ENCODE measurements at regions not wholly inside any gene's neighbourhood (a gene's known extent, or its start where the extent isn't known, plus 50 kb on each side); places are given as distances from the start of the nearest gene placed in this dataset.

- TF ChIP-seq, protein P1, sequence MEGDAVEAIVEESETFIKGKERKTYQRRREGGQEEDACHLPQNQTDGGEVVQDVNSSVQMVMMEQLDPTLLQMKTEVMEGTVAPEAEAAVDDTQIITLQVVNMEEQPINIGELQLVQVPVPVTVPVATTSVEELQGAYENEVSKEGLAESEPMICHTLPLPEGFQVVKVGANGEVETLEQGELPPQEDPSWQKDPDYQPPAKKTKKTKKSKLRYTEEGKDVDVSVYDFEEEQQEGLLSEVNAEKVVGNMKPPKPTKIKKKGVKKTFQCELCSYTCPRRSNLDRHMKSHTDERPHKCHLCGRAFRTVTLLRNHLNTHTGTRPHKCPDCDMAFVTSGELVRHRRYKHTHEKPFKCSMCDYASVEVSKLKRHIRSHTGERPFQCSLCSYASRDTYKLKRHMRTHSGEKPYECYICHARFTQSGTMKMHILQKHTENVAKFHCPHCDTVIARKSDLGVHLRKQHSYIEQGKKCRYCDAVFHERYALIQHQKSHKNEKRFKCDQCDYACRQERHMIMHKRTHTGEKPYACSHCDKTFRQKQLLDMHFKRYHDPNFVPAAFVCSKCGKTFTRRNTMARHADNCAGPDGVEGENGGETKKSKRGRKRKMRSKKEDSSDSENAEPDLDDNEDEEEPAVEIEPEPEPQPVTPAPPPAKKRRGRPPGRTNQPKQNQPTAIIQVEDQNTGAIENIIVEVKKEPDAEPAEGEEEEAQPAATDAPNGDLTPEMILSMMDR (IDR thresholded peaks at IDR 0.05), result no peak
- intact Hi-C loops (cut with DNase I, micrococcal nuclease), result no loop called here
- Histone ChIP-seq H3K4me1 (ENCODE audit: low read depth) (no peaks in the 10 kb centered on the region), H3K9me3 (no peaks in the 10 kb centered on the region), H3K4me3 (no peak overlapping the region), H3K36me3 (ENCODE audit: low read depth) (no peaks in the 10 kb centered on the region)
- DNase-seq (no peak), ATAC-seq (peak; percentile 32)
Observed at GRCh38 chr10:131698232-131698631, 202.6 kb upstream of the PPP2R2D start.

GRCh38 chr10:131698986-131699385, 201.8 kb upstream of the PPP2R2D start:
- Histone ChIP-seq H3K4me3 (no peak overlapping the region), H3K36me3 (ENCODE audit: low read depth) (no peaks in the 10 kb centered on the region), H3K9me3 (no peaks in the 10 kb centered on the region), H3K4me1 (ENCODE audit: low read depth) (no peaks in the 10 kb centered on the region)
- DNase-seq (no peak), ATAC-seq (no peak)
- intact Hi-C loops (cut with DNase I, micrococcal nuclease), result no loop called here
- TF ChIP-seq, protein P1 (IDR thresholded peaks at IDR 0.05), result no peak

GRCh38 chr10:131700032-131700431, 200.8 kb upstream of the PPP2R2D start:
- Histone ChIP-seq H3K4me1 (ENCODE audit: low read depth) (no peaks in the 10 kb centered on the region), H3K9me3 (no peaks in the 10 kb centered on the region), H3K36me3 (ENCODE audit: low read depth) (no peaks in the 10 kb centered on the region), H3K4me3 (no peak overlapping the region)
- ATAC-seq, result no peak
- no peak for DNase-seq
- TF ChIP-seq, protein P1 (IDR thresholded peaks at IDR 0.05), result no peak
- intact Hi-C loops (cut with DNase I, micrococcal nuclease), result no loop called here

- intact Hi-C loops (cut with DNase I, micrococcal nuclease), result no loop called here
- Histone ChIP-seq H3K9me3 (no peaks in the 10 kb centered on the region), H3K4me3 (no peak overlapping the region), H3K36me3 (ENCODE audit: low read depth) (no peaks in the 10 kb centered on the region), H3K4me1 (ENCODE audit: low read depth) (no peaks in the 10 kb centered on the region)
- TF ChIP-seq, protein P1 (IDR thresholded peaks at IDR 0.05), result no peak
- DNase-seq (no peak), ATAC-seq (no peak)
Observed at GRCh38 chr10:131700506-131700905, 200.3 kb upstream of the PPP2R2D start.

DNA sequence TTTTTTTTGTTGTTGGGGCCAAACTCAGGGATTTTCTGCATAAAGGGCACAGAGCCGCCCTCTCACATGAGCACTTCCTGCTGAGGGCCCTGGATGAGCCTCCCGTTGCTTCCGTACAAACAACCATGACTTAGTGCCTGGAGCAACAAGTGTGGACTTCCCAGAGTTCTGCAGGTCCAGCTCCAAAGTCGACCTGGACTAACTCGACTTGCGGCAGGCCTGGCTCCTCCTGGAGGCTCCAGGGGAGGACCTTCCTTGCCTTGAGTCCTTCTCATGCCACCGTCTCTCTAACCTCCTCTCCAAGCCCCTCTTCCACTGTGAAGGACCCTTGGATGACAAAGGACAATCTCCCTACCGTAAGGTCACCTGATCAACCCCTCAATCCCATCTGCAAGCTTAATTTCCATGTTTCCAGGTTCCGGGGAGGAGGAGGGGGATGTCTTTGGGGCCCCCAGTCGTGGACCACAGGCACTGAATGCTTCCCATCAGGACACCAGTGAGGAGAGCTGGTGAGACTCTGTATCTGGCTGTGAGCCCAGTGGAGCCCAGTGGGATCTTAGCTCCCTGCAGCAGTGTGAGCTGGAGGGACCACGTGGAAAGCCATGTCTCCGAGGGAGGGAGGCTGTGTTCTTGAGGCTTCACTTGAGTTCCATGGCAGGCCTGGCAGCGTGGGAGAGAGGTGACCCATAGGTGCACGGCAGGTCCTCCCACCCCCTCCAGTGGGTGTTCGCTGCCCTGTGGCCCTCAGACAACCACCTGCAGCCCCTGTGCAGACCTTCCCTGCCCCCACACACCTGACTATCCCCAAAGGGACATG, 199.5 kb upstream of the PPP2R2D start:
- ATAC-seq (no peak), DNase-seq (no peak)
- no peak overlapping the region for H3K4me3 ChIP-seq
- intact Hi-C loops (cut with DNase I, micrococcal nuclease), result no loop called here
- TF ChIP-seq, protein P1 (IDR thresholded peaks at IDR 0.05), result no peak
- no peaks in the 10 kb centered on the region for H3K4me1 ChIP-seq (ENCODE audit: low read depth)
- no peaks in the 10 kb centered on the region for H3K36me3 ChIP-seq (ENCODE audit: low read depth)
- H3K9me3 ChIP-seq, result peaks cover 3% of the 10 kb centered on the region

Data from mucosa of descending colon (tissue), 3 donors.